PFSK-1 (cell line): ENCODE measurements at regions not wholly inside any gene's neighbourhood (a gene's known extent, or its start where the extent isn't known, plus 50 kb on each side); places are given as distances from the start of the nearest gene placed in this dataset.

Experiments
- POLR2AphosphoS5 ChIP-seq: IDR thresholded peaks from 2 replicates; pipeline ENCODE4 v1.6.1; 2012; ENCODE audit warnings: low read depth, mild to moderate bottlenecking, control low read depth, low read length, moderate library complexity
- REST ChIP-seq, 2 experiments: IDR thresholded peaks; 2 replicates each; pipeline versions ENCODE4 v1.6.1 to v1.8.0; 2011 to 2012; ENCODE audit warnings: low read depth in 2 of 2, low read length in 2 of 2, control low read depth in 1 of 2, inconsistent platforms in 1 of 2, mild to moderate bottlenecking in 1 of 2, moderate library complexity in 1 of 2; ENCODE audit not compliant: insufficient read depth in 1 of 2
- SIN3A ChIP-seq: IDR thresholded peaks from 2 replicates; pipeline ENCODE4 v1.6.1; 2012; ENCODE audit warnings: mild to moderate bottlenecking, low read length, moderate library complexity, borderline replicate concordance; ENCODE audit not compliant: insufficient read depth

GRCh38 chr12:108060067-108060466, 69.0 kb upstream of the WSCD2 start:
- TF ChIP-seq POLR2AphosphoS5, result no peak
- TF ChIP-seq REST (IDR thresholded peaks at IDR 0.05; ENCODE audit: insufficient read depth in 1 of 2, low read depth in 2 of 2, low read length in 2 of 2), result no peak
- no peak for TF ChIP-seq SIN3A
